Transverse colon (tissue), 3 donors: ENCODE measurements at regions not wholly inside any gene's neighbourhood (a gene's known extent, or its start where the extent isn't known, plus 50 kb on each side); places are given as distances from the start of the nearest gene placed in this dataset.

Experiments used
- POLR2A ChIP-seq: fragments of 450-650 bp; IDR thresholded peaks from one replicate; pipeline ENCODE4 v1.6.1; 2016; ENCODE audit warnings: antibody characterized with exemption, mild to moderate bottlenecking, moderate library complexity
- TF ChIP-seq, protein P1 (sequence below), 5 experiments: fragments of 200-600 bp in 3 of 5; fragments of 450-650 bp in 2 of 5; sonication (generic) in 3 of 5; IDR thresholded peaks; 1 replicate in 2 of 5; 2 replicates in 3 of 5; pipeline ENCODE4 v1.5.1; 2016 to 2017; ENCODE audit warnings: antibody characterized with exemption in 5 of 5, inconsistent platforms in 3 of 5, mild to moderate bottlenecking in 2 of 5, moderate library complexity in 1 of 5

DNA sequence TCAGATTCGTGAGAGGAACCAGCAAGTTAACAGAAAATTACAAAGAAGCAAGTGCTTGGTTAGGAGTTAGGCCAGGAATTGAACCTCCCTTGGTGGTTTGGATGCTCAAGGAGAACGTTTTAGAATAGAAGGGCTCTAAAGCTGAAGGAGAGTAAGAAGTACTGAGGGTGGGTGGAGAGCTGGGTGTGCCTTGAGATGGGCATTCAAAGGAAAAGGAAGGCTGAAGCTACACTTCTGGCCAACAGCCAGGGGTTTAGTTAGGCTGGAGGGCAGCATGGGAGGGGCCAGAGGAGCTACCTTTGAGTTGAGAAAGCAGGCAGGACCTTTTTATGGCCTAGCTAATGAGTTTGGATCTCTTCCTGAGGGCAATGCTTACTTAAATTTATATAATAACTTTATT lies 421.2 kb downstream of the CCDC91 start:
- no peak for TF ChIP-seq POLR2A
- TF ChIP-seq, protein P1, sequence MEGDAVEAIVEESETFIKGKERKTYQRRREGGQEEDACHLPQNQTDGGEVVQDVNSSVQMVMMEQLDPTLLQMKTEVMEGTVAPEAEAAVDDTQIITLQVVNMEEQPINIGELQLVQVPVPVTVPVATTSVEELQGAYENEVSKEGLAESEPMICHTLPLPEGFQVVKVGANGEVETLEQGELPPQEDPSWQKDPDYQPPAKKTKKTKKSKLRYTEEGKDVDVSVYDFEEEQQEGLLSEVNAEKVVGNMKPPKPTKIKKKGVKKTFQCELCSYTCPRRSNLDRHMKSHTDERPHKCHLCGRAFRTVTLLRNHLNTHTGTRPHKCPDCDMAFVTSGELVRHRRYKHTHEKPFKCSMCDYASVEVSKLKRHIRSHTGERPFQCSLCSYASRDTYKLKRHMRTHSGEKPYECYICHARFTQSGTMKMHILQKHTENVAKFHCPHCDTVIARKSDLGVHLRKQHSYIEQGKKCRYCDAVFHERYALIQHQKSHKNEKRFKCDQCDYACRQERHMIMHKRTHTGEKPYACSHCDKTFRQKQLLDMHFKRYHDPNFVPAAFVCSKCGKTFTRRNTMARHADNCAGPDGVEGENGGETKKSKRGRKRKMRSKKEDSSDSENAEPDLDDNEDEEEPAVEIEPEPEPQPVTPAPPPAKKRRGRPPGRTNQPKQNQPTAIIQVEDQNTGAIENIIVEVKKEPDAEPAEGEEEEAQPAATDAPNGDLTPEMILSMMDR (IDR thresholded peaks at IDR 0.05), result no peak
